B cell (primary cell): ENCODE measurements at regions not wholly inside any gene's neighbourhood (a gene's known extent, or its start where the extent isn't known, plus 50 kb on each side); places are given as distances from the start of the nearest gene placed in this dataset.

ENCODE experiments used
- ATAC-seq: fragments of 200-7000 bp; cut with Tn5 transposase; one replicate; pipeline ENCODE4 v1.10.0; 2021; ENCODE audit warnings: low read depth, mild to moderate bottlenecking, moderate number of reproducible peaks, moderate library complexity
- CTCF ChIA-PET: fragments of 350-600 bp; sonication (Branson Sonifier 250); formaldehyde crosslinking; loops from one replicate; lab custom pipeline; 2021; ENCODE audit warnings: antibody characterized with exemption, inconsistent platforms; lab: Charles Lee
- POLR2A ChIA-PET: fragments of 350-600 bp; sonication (Branson Sonifier 250); formaldehyde crosslinking; loops from one replicate; lab custom pipeline; 2021; ENCODE audit warnings: antibody characterized with exemption; lab: Charles Lee
- DNase-seq: peaks from one replicate; pipeline ENCODE4 v3.0.0; 2013
- H2AFZ ChIP-seq: 2 replicates; pipeline ENCODE4 v1.6.1; 2012; ENCODE audit warnings: mild to moderate bottlenecking, low read depth, low read length; ENCODE audit not compliant: insufficient read depth, poor library complexity, severe bottlenecking
- H3K27ac ChIP-seq, 2 donors: 1 replicate in 1 of 2; 2 replicates in 1 of 2; pipeline ENCODE4 v1.5.1; 2012 to 2013; ENCODE audit warnings: low read length in 2 of 2, mild to moderate bottlenecking in 2 of 2, moderate library complexity in 1 of 2
- H3K27me3 ChIP-seq, 4 experiments: fragments of 200-600 bp in 1 of 4; sonication (generic) in 1 of 4; replicated peaks in 1 of 4; 1 replicate in 2 of 4; 2 replicates in 2 of 4; pipeline versions ENCODE4 v1.6.1 to v1.7.0; 2013 to 2016; ENCODE audit warnings: low read length in 3 of 4, mild to moderate bottlenecking in 2 of 4, mixed read lengths in 1 of 4, moderate library complexity in 1 of 4; ENCODE audit not compliant: insufficient read depth in 4 of 4, control insufficient read depth in 3 of 4; ENCODE audit errors: control extremely low read depth in 1 of 4
- H3K36me3 ChIP-seq, 2 experiments: replicated peaks in 1 of 2; 1 replicate in 1 of 2; 2 replicates in 1 of 2; pipeline versions ENCODE4 v1.6.1 to v1.7.1; 2013; ENCODE audit warnings: low read length in 1 of 2; ENCODE audit not compliant: insufficient read depth in 2 of 2, control insufficient read depth in 1 of 2; ENCODE audit errors: control extremely low read depth in 1 of 2, extremely low read depth in 1 of 2
- H3K4me1 ChIP-seq, 2 donors: fragments of 200-600 bp in 1 of 2; sonication (generic) in 1 of 2; 1 replicate in 1 of 2; 2 replicates in 1 of 2; pipeline versions ENCODE4 v1.5.1 to v1.6.1; 2013 to 2017; ENCODE audit warnings: low read length in 2 of 2; ENCODE audit not compliant: control insufficient read depth in 2 of 2, insufficient read depth in 2 of 2
- H3K4me2 ChIP-seq: replicated peaks from 2 replicates; pipeline ENCODE3; 2012; ENCODE audit warnings: mild to moderate bottlenecking, low read depth, low read length; ENCODE audit not compliant: poor library complexity, severe bottlenecking
- H3K4me3 ChIP-seq, 5 experiments: fragments of 200-600 bp in 1 of 5; sonication (generic) in 1 of 5; 1 replicate in 3 of 5; 2 replicates in 2 of 5; pipeline versions ENCODE4 v1.5.1 to v1.7.0; 2011 to 2016; ENCODE audit warnings: low read length in 4 of 5, mild to moderate bottlenecking in 4 of 5, low read depth in 2 of 5, control low read depth in 1 of 5, moderate library complexity in 1 of 5; ENCODE audit not compliant: insufficient read depth in 1 of 5; ENCODE audit errors: control extremely low read depth in 1 of 5, extremely low read depth in 1 of 5
- H3K79me2 ChIP-seq: fragments of 200-600 bp; sonication (generic); one replicate; pipeline ENCODE4 v1.6.0; 2016; ENCODE audit warnings: low read length; ENCODE audit not compliant: control insufficient read depth, insufficient read depth
- H3K9ac ChIP-seq: fragments of 200-600 bp; sonication (generic); 2 replicates; pipeline ENCODE4 v1.6.1; 2017; ENCODE audit warnings: mild to moderate bottlenecking, low read length, moderate library complexity
- H3K9me3 ChIP-seq, 3 donors: one replicate each; pipeline versions ENCODE4 v1.6.1 to v1.7.1; 2013; ENCODE audit warnings: low read length in 2 of 3; ENCODE audit not compliant: control insufficient read depth in 2 of 3, insufficient read depth in 1 of 3; ENCODE audit errors: control extremely low read depth in 1 of 3
- H4K20me1 ChIP-seq: 2 replicates; pipeline ENCODE4 v1.6.0; 2012; ENCODE audit warnings: mild to moderate bottlenecking, low read length; ENCODE audit not compliant: insufficient read depth, control insufficient read depth, poor library complexity, severe bottlenecking
- H3K27ac Mint-ChIP-seq: one replicate; pipeline ENCODE4 v1.8.0; 2021; ENCODE audit warnings: mixed read lengths
- H3K27me3 Mint-ChIP-seq: one replicate; pipeline ENCODE4 v1.8.0; 2021; ENCODE audit warnings: mixed read lengths
- H3K4me1 Mint-ChIP-seq: one replicate; pipeline ENCODE4 v1.8.0; 2021; ENCODE audit warnings: mixed read lengths
- H3K4me3 Mint-ChIP-seq: one replicate; pipeline ENCODE4 v1.8.0; 2021; ENCODE audit warnings: mixed read lengths
- H3K9me3 Mint-ChIP-seq: one replicate; pipeline ENCODE4 v1.8.0; 2022; ENCODE audit warnings: mixed read lengths; ENCODE audit not compliant: insufficient read depth
- EZH2 ChIP-seq: IDR thresholded peaks from 2 replicates; pipeline ENCODE4 v1.6.1; 2012; ENCODE audit warnings: borderline replicate concordance, low read depth, mild to moderate bottlenecking, moderate library complexity, low read length; ENCODE audit not compliant: insufficient read depth, poor library complexity, severe bottlenecking
- WGBS: methylation state at CpG from one replicate; pipeline ENCODE4 v1.1.5; 2013; ENCODE audit warnings: missing lambda C conversion rate; ENCODE audit not compliant: insufficient coverage; 5-methylcytosine and 5-hydroxymethylcytosine counted together
- intact Hi-C: fragments of 100-400 bp; cut with micrococcal nuclease; formaldehyde crosslinking; loops from one replicate; pipeline ENCODE4 v1.10.0; 2022
- TF ChIP-seq, protein P1 (sequence below): fragments of 200-600 bp; IDR thresholded peaks from one replicate; pipeline ENCODE4 v1.8.0; 2022; ENCODE audit warnings: antibody characterized with exemption, mild to moderate bottlenecking

DNA sequence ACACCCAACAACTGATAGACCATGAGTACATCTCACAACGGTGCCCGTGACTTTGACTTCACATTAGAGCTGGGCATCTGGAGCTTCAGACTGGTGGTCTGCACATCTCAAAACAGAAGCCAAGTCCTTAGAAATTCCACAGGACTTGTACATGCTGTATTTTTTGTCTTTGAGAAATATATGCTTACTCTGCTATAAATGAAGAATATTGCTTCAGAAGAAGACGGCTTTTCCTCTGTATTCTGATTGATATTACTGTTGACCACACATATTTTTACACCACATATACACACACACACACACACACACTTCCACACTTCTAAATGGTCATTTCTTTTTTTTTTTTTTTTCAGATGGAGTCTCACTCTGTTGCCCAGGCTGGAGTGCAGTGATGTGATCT is 338.3 kb upstream of the KIF2A start:
- CTCF ChIA-PET: no interaction called here

DNA sequence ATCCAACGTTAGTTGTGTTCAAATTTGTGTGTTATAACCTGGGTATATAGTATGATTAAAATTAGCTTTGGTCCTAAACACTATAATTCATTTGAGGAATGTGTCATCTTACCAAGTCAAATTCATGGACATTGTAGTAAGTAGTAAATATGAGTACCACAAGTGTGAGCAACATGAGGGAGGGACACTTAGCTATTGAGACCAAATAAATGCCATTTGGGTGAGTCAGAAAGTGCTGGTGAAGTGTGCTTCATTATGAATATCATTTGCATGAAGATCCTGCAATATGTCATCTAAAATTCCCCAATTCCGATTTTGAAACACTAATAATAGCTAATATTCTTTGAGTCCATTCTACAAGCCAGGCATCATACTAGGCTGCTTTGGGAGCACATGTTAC is 336.7 kb upstream of the KIF2A start:
- ChIA-PET POLR2A (no interaction called here), CTCF (no interaction called here)
- no peak for TF ChIP-seq EZH2
- TF ChIP-seq, protein P1, sequence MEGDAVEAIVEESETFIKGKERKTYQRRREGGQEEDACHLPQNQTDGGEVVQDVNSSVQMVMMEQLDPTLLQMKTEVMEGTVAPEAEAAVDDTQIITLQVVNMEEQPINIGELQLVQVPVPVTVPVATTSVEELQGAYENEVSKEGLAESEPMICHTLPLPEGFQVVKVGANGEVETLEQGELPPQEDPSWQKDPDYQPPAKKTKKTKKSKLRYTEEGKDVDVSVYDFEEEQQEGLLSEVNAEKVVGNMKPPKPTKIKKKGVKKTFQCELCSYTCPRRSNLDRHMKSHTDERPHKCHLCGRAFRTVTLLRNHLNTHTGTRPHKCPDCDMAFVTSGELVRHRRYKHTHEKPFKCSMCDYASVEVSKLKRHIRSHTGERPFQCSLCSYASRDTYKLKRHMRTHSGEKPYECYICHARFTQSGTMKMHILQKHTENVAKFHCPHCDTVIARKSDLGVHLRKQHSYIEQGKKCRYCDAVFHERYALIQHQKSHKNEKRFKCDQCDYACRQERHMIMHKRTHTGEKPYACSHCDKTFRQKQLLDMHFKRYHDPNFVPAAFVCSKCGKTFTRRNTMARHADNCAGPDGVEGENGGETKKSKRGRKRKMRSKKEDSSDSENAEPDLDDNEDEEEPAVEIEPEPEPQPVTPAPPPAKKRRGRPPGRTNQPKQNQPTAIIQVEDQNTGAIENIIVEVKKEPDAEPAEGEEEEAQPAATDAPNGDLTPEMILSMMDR: no peak
- Histone ChIP-seq H3K4me1 (no peaks in the 10 kb centered on the region), H3K27ac (no peak overlapping the region), H2AFZ (no peak overlapping the region), H4K20me1 (no peaks in the 10 kb centered on the region), H3K27me3 (no peaks in the 10 kb centered on the region), H3K9ac (no peak overlapping the region), H3K4me3 (no peak overlapping the region), H3K4me2 (no peak overlapping the region), H3K9me3 (no peaks in the 10 kb centered on the region), H3K36me3 (no peaks in the 10 kb centered on the region), H3K79me2 (no peaks in the 10 kb centered on the region)
- intact Hi-C loops: no loop called here
- Mint-ChIP-seq H3K4me1 (no peaks in the 10 kb centered on the region), H3K9me3 (no peaks in the 10 kb centered on the region), H3K27me3 (peaks cover 16% of the 10 kb centered on the region), H3K4me3 (no peak overlapping the region), H3K27ac (no peak overlapping the region)
- no CpG with 5 or more reads among the region's 2 CpGs for WGBS
- ATAC-seq (no peak), DNase-seq (no peak)

More for the DNA sequence above, 338.3 kb upstream of the KIF2A start:
- TF ChIP-seq, protein P1: no peak
- no peak for TF ChIP-seq EZH2
- no peak overlapping the region for H2AFZ ChIP-seq
- H3K27ac Mint-ChIP-seq: no peak overlapping the region
- H3K4me3 ChIP-seq: no peak overlapping the region
- H3K4me2 ChIP-seq: no peak overlapping the region
- no peaks in the 10 kb centered on the region for H3K79me2 ChIP-seq
- ATAC-seq: no peak
- no peaks in the 10 kb centered on the region for H3K36me3 ChIP-seq
- no CpG with 5 or more reads among the region's 3 CpGs for WGBS
- intact Hi-C loops: no loop called here
- H3K27me3 Mint-ChIP-seq: peaks cover 16% of the 10 kb centered on the region
- H3K4me1 Mint-ChIP-seq: no peaks in the 10 kb centered on the region
- H3K9ac ChIP-seq: no peak overlapping the region
- H4K20me1 ChIP-seq: no peaks in the 10 kb centered on the region
- H3K9me3 Mint-ChIP-seq: no peaks in the 10 kb centered on the region
- no peaks in the 10 kb centered on the region for H3K27me3 ChIP-seq
- H3K27ac ChIP-seq: no peak overlapping the region
- H3K9me3 ChIP-seq: no peaks in the 10 kb centered on the region
- DNase-seq: no peak
- no peak overlapping the region for H3K4me3 Mint-ChIP-seq
- POLR2A ChIA-PET: no interaction called here
- no peaks in the 10 kb centered on the region for H3K4me1 ChIP-seq
